IMR-90 (cell line): ENCODE measurements at regions not wholly inside any gene's neighbourhood (a gene's known extent, or its start where the extent isn't known, plus 50 kb on each side); places are given as distances from the start of the nearest gene placed in this dataset.

Source experiments
- ATAC-seq: fragments of 200-7000 bp; cut with Tn5 transposase; 2 replicates; pipeline ENCODE4 v1.9.1; 2020; ENCODE audit warnings: low read depth, mild to moderate bottlenecking, moderate library complexity
- BruUV-seq: library from RNA; stranded (reverse); fragments of 400-500 nt; replicated peaks from 2 replicates; lab custom pipeline; 2021; lab: Mats Ljungman, UMichigan
- CTCF ChIA-PET: fragments of 300-600 bp; formaldehyde crosslinking; extraction: SDS; loops from one replicate; lab custom pipeline; 2021; ENCODE audit warnings: antibody characterized with exemption; lab: Yijun Ruan, JAX
- POLR2A ChIA-PET: fragments of 300-600 bp; sonication (Branson Sonifier 250); formaldehyde crosslinking; loops from one replicate; lab custom pipeline; 2022; ENCODE audit warnings: antibody characterized with exemption; ENCODE audit not compliant: unreplicated experiment; lab: Charles Lee
- DNase-seq: peaks from one replicate; pipeline ENCODE4 v3.0.0; 2013
- H2AFZ ChIP-seq: replicated peaks from 2 replicates; pipeline ENCODE3; 2013; ENCODE audit warnings: low read length, mild to moderate bottlenecking; ENCODE audit not compliant: poor library complexity
- H2AK5ac ChIP-seq: 2 replicates; pipeline ENCODE4 v1.6.1; 2013; ENCODE audit warnings: low read depth, low read length, inconsistent platforms
- H2AK9ac ChIP-seq: replicated peaks from 2 replicates; pipeline ENCODE3; 2013; ENCODE audit warnings: mild to moderate bottlenecking, low read depth, low read length, moderate library complexity; ENCODE audit not compliant: poor library complexity
- H2BK120ac ChIP-seq: 2 replicates; pipeline ENCODE4 v1.6.1; 2013; ENCODE audit warnings: low read depth, low read length, inconsistent platforms
- H2BK15ac ChIP-seq: 3 replicates; pipeline ENCODE4 v1.6.1; 2013; ENCODE audit warnings: low read depth, low read length, inconsistent platforms
- H2BK20ac ChIP-seq: 2 replicates; pipeline ENCODE4 v1.6.1; 2013; ENCODE audit warnings: low read depth, mild to moderate bottlenecking, inconsistent platforms, low read length, moderate library complexity
- H2BK5ac ChIP-seq: 2 replicates; pipeline ENCODE4 v1.6.1; 2013; ENCODE audit warnings: mild to moderate bottlenecking, low read depth, low read length, inconsistent platforms; ENCODE audit not compliant: poor library complexity, severe bottlenecking
- H3K14ac ChIP-seq: replicated peaks from 2 replicates; pipeline ENCODE4 v1.6.1; 2013; ENCODE audit warnings: low read depth, low read length, inconsistent platforms
- H3K18ac ChIP-seq: 2 replicates; pipeline ENCODE4 v1.6.1; 2013; ENCODE audit warnings: low read depth, low read length, control low read depth
- H3K23ac ChIP-seq: 2 replicates; pipeline ENCODE4 v1.6.1; 2013; ENCODE audit warnings: low read depth, low read length, inconsistent platforms
- H3K27ac ChIP-seq: 2 replicates; pipeline ENCODE4 v1.5.1; 2013; ENCODE audit warnings: mild to moderate bottlenecking, control low read depth, low read length; ENCODE audit not compliant: insufficient read depth
- H3K27me3 ChIP-seq: 2 replicates; pipeline ENCODE4 v1.6.1; 2013; ENCODE audit warnings: low read length; ENCODE audit not compliant: control insufficient read depth, insufficient read depth
- H3K36me3 ChIP-seq: 2 replicates; pipeline ENCODE4 v1.6.1; 2013; ENCODE audit warnings: low read length, mixed read lengths; ENCODE audit not compliant: control insufficient read depth, insufficient read depth
- H3K4ac ChIP-seq: 2 replicates; pipeline ENCODE4 v1.6.1; 2013; ENCODE audit warnings: low read depth, low read length, inconsistent platforms
- H3K4me1 ChIP-seq: 2 replicates; pipeline ENCODE4 v1.6.1; 2013; ENCODE audit warnings: low read length, mixed read lengths; ENCODE audit not compliant: control insufficient read depth, insufficient read depth
- H3K4me2 ChIP-seq: 2 replicates; pipeline ENCODE4 v1.6.1; 2013; ENCODE audit warnings: low read depth, mild to moderate bottlenecking, control low read depth, low read length, moderate library complexity
- H3K4me3 ChIP-seq: 2 replicates; pipeline ENCODE4 v1.5.1; 2013; ENCODE audit warnings: low read depth, mild to moderate bottlenecking, control low read depth, low read length, moderate library complexity; ENCODE audit not compliant: insufficient read depth
- H3K56ac ChIP-seq: 2 replicates; pipeline ENCODE4 v1.6.1; 2013; ENCODE audit warnings: low read length, inconsistent platforms; ENCODE audit not compliant: insufficient read depth; ENCODE audit errors: extremely low read depth
- H3K79me1 ChIP-seq, 2 experiments: 2 replicates each; pipeline ENCODE4 v1.6.1; 2013; ENCODE audit warnings: low read length in 2 of 2, inconsistent platforms in 1 of 2, low read depth in 1 of 2
- H3K9ac ChIP-seq: 2 replicates; pipeline ENCODE4 v1.6.1; 2013; ENCODE audit warnings: low read depth, low read length, control low read depth
- H3K9me1 ChIP-seq: 2 replicates; pipeline ENCODE4 v1.6.1; 2013; ENCODE audit warnings: low read length, inconsistent platforms; ENCODE audit not compliant: insufficient read depth
- H3K9me3 ChIP-seq: 2 replicates; pipeline ENCODE4 v1.6.1; 2013; ENCODE audit warnings: low read length; ENCODE audit not compliant: control insufficient read depth, insufficient read depth
- H4K20me1 ChIP-seq: 2 replicates; pipeline ENCODE4 v1.6.1; 2013; ENCODE audit warnings: low read length, inconsistent platforms; ENCODE audit not compliant: insufficient read depth
- H4K5ac ChIP-seq: 2 replicates; pipeline ENCODE4 v1.6.1; 2013; ENCODE audit warnings: mild to moderate bottlenecking, low read depth, low read length, control low read depth
- H4K8ac ChIP-seq, 2 experiments: 2 replicates each; pipeline ENCODE4 v1.6.1; 2013; ENCODE audit warnings: low read depth in 2 of 2, low read length in 2 of 2, control low read depth in 1 of 2, inconsistent platforms in 1 of 2
- H4K91ac ChIP-seq: 2 replicates; pipeline ENCODE4 v1.6.1; 2013; ENCODE audit warnings: low read depth, low read length, inconsistent platforms; ENCODE audit not compliant: insufficient read depth
- BHLHE40 ChIP-seq: fragments of 150-350 bp; IDR thresholded peaks from 2 replicates; pipeline ENCODE4 v1.6.1; 2016; ENCODE audit warnings: mild to moderate bottlenecking, low read depth, low read length
- CEBPB ChIP-seq: IDR thresholded peaks from 2 replicates; pipeline ENCODE4 v1.6.1; 2012; ENCODE audit warnings: low read depth, low read length, improper control_type of control experiment
- MAFK ChIP-seq: IDR thresholded peaks from 2 replicates; pipeline ENCODE4 v1.6.1; 2012; ENCODE audit warnings: low read depth, low read length, improper control_type of control experiment
- MAZ ChIP-seq: IDR thresholded peaks from 2 replicates; pipeline ENCODE4 v1.6.1; 2012; ENCODE audit warnings: low read depth, mild to moderate bottlenecking, low read length, improper control_type of control experiment, moderate library complexity, borderline replicate concordance
- MXI1 ChIP-seq: IDR thresholded peaks from 2 replicates; pipeline ENCODE4 v1.6.1; 2012; ENCODE audit warnings: low read depth, mild to moderate bottlenecking, low read length, moderate library complexity, borderline replicate concordance
- POLR2A ChIP-seq: IDR thresholded peaks from 2 replicates; pipeline ENCODE4 v1.6.1; 2012; ENCODE audit warnings: mild to moderate bottlenecking, low read depth, low read length
- RAD21 ChIP-seq: IDR thresholded peaks from 2 replicates; pipeline ENCODE4 v1.6.1; 2012; ENCODE audit warnings: low read length, improper control_type of control experiment
- RCOR1 ChIP-seq: IDR thresholded peaks from 2 replicates; pipeline ENCODE4 v1.6.1; 2012; ENCODE audit warnings: mild to moderate bottlenecking, low read length, improper control_type of control experiment; ENCODE audit not compliant: insufficient replicate concordance
- RFX5 ChIP-seq: IDR thresholded peaks from 2 replicates; pipeline ENCODE4 v1.8.0; 2012; ENCODE audit warnings: low read depth, mild to moderate bottlenecking, low read length, moderate library complexity
- SMC3 ChIP-seq: fragments of 150-350 bp; IDR thresholded peaks from 2 replicates; pipeline ENCODE4 v1.6.1; 2016; ENCODE audit warnings: low read depth, mild to moderate bottlenecking, antibody characterized with exemption, low read length, moderate library complexity
- USF2 ChIP-seq: fragments of 150-350 bp; IDR thresholded peaks from 2 replicates; pipeline ENCODE4 v1.6.1; 2017; ENCODE audit warnings: mild to moderate bottlenecking, antibody characterized with exemption, low read length, low read depth
- WGBS, 2 experiments: methylation state at CpG; one replicate each; pipeline versions ENCODE4 v1.1.5 to v1.1.7; 2013; ENCODE audit warnings: missing lambda C conversion rate in 2 of 2; ENCODE audit not compliant: insufficient read length in 1 of 2; ENCODE audit errors: extremely low coverage in 2 of 2; 5-methylcytosine and 5-hydroxymethylcytosine counted together
- dilution Hi-C: fragments of 300-500 bp; cut with HindIII; formaldehyde crosslinking; loops from one replicate; pipeline ENCODE4 v1.14.3; 2018; ENCODE audit warnings: low sequenced_read_pairs; ENCODE audit not compliant: unreplicated experiment
- in situ Hi-C: fragments of 300-500 bp; cut with MboI; formaldehyde crosslinking; loops from 3 replicates; pipeline ENCODE4 v1.14.3; 2019; ENCODE audit warnings: low sequenced_read_pairs, inconsistent platforms, mixed read lengths
- intact Hi-C: fragments of 100-400 bp; cut with micrococcal nuclease; formaldehyde crosslinking; loops from 2 replicates; pipeline ENCODE4 v1.10.0; 2022

DNA sequence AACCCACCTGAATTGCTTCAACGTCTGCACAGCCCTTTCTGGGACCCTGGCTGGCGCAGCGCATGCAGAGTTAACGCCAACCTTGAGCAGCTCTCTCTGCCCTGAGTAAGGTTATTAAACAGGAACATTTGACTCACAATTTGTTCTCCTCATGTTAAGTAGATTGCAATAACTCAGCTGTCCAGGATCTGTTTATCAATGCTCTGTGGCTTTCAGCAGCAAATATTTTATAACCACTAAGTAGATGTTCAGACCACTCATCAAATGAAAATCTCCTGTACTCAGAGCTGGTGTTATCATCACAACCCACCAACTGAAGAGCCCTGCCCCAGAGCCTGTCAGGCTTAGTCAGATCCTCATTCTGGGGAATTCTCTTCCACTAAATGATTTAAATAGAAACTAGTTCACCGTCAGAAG is 403.0 kb downstream of the ZNF608 start:
- no peak overlapping the region for H2AK5ac ChIP-seq
- H3K9ac ChIP-seq: no peak overlapping the region
- in situ Hi-C loops (no loop called here), intact Hi-C loops (loop anchor here (5.0 kb wide), 2 partner anchors 404 to 671 kb away; partner anchors contain the start of gene ZNF608), dilution Hi-C loops (no loop called here)
- 0 out of 2 replicates have a peak, but pooled peaks cover 3% of the 10 kb centered on the region for H3K9me1 ChIP-seq
- H4K91ac ChIP-seq: no peak overlapping the region
- H3K36me3 ChIP-seq: no peaks in the 10 kb centered on the region
- H2BK15ac ChIP-seq: no peak overlapping the region
- H3K9me3 ChIP-seq: no peaks in the 10 kb centered on the region; the same call in 1 of the 2 replicates
- no peak overlapping the region for H2AFZ ChIP-seq
- no peak overlapping the region for H3K18ac ChIP-seq
- 0 out of 2 replicates have a peak, but pooled peaks cover 2% of the 10 kb centered on the region for H3K4me1 ChIP-seq
- peaks cover 3% of the 10 kb centered on the region; the same call in 1 of the 2 replicates for H3K27me3 ChIP-seq
- no peak overlapping the region for H2AK9ac ChIP-seq
- no peak overlapping the region for H2BK5ac ChIP-seq
- H3K4me2 ChIP-seq: peak overlapping the region; percentile 79
- H3K79me1 ChIP-seq: no peaks in the 10 kb centered on the region
- DNase-seq (peak; percentile 95), ATAC-seq (peak; percentile 98)
- no peak overlapping the region for H2BK120ac ChIP-seq
- H3K56ac ChIP-seq: no peak overlapping the region
- no peak overlapping the region for H3K14ac ChIP-seq
- CTCF ChIA-PET: interaction anchor here (0.6 kb wide), 1 partner anchor 56 kb away, joined by 4 read pairs; no protein-coding TSS in a partner anchor
- no peaks in the 10 kb centered on the region for H4K20me1 ChIP-seq
- no peak overlapping the region for H3K23ac ChIP-seq
- H3K4me3 ChIP-seq: no peak overlapping the region
- H4K8ac ChIP-seq: no peak overlapping the region
- H3K4ac ChIP-seq: no peak overlapping the region
- WGBS, 2 experiments: no CpG with 5 or more reads among the region's 5 CpGs
- no peak for TF ChIP-seq USF2
- peak; percentile 4; the same call in 1 of the 2 replicates for TF ChIP-seq SMC3
- peak; percentile 50; the same call in 1 of the 2 replicates for TF ChIP-seq BHLHE40
- no peak for TF ChIP-seq POLR2A
- peak; percentile 53; the same call in 1 of the 2 replicates for TF ChIP-seq CEBPB
- TF ChIP-seq MAFK: peak; percentile 27; the same call in 1 of the 2 replicates
- peak; percentile 34 for TF ChIP-seq RCOR1
- TF ChIP-seq MAZ: no peak
- no peak for TF ChIP-seq MXI1
- TF ChIP-seq RAD21: peak; percentile 16
- no peak for TF ChIP-seq RFX5
- H4K5ac ChIP-seq: no peak overlapping the region
- POLR2A ChIA-PET: no interaction called here
- no peak overlapping the region for H2BK20ac ChIP-seq
- BruUV-seq: no TSS peak
- H3K27ac ChIP-seq: no peak overlapping the region
